WTC11 (cell line): ENCODE measurements at regions not wholly inside any gene's neighbourhood (a gene's known extent, or its start where the extent isn't known, plus 50 kb on each side); places are given as distances from the start of the nearest gene placed in this dataset.

Source experiments
- ATAC-seq: fragments of 200-7000 bp; cut with Tn5 transposase; 2 replicates; pipeline ENCODE4 v1.10.0; 2021; ENCODE audit warnings: mild to moderate bottlenecking, moderate library complexity
- CTCF ChIA-PET: fragments of 300-600 bp; sonication (Branson Sonifier 250); formaldehyde crosslinking; loops from one replicate; lab custom pipeline; 2021; ENCODE audit warnings: antibody characterized with exemption; lab: Charles Lee
- POLR2A ChIA-PET: fragments of 350-600 bp; sonication (Branson Sonifier 250); formaldehyde crosslinking; loops from one replicate; lab custom pipeline; 2021; ENCODE audit warnings: antibody characterized with exemption; lab: Charles Lee
- DNase-seq: peaks from one replicate; pipeline ENCODE4 v3.0.0; 2021; ENCODE audit warnings: low spot score
- H3K27ac Mint-ChIP-seq: 2 replicates; pipeline ENCODE4 v1.8.0; 2021; ENCODE audit warnings: mixed read lengths
- H3K27me3 Mint-ChIP-seq: 2 replicates; pipeline ENCODE4 v1.8.0; 2021; ENCODE audit warnings: low read depth, mild to moderate bottlenecking, moderate library complexity, mixed read lengths
- H3K36me3 Mint-ChIP-seq: 2 replicates; pipeline ENCODE4 v1.8.0; 2021; ENCODE audit warnings: mixed read lengths
- H3K4me1 Mint-ChIP-seq: 2 replicates; pipeline ENCODE4 v1.8.0; 2022; ENCODE audit warnings: mixed read lengths
- H3K4me3 Mint-ChIP-seq: 2 replicates; pipeline ENCODE4 v1.8.0; 2021; ENCODE audit warnings: mild to moderate bottlenecking, moderate library complexity, mixed read lengths
- H3K9me3 Mint-ChIP-seq: 2 replicates; pipeline ENCODE4 v1.8.0; 2021; ENCODE audit warnings: mixed read lengths
- ESRRA ChIP-seq: sonication (generic); formaldehyde crosslinking; IDR thresholded peaks from 2 replicates; pipeline ENCODE4 v1.8.1; 2022; ENCODE audit warnings: mild to moderate bottlenecking, missing genetic modification reagents, borderline replicate concordance
- HMGA2 ChIP-seq: fragments of 250-450 bp; sonication (Bioruptor Pico); IDR thresholded peaks from 2 replicates; pipeline ENCODE4 v1.4.0; 2021; ENCODE audit warnings: mild to moderate bottlenecking, moderate library complexity
- NFE2L1 ChIP-seq: sonication (generic); formaldehyde crosslinking; IDR thresholded peaks from 2 replicates; pipeline ENCODE4 v1.8.1; 2023; ENCODE audit warnings: missing genetic modification reagents
- TEAD4 ChIP-seq: sonication (generic); formaldehyde crosslinking; IDR thresholded peaks from 2 replicates; pipeline ENCODE4 v1.8.0; 2022; ENCODE audit warnings: mild to moderate bottlenecking, missing genetic modification reagents
- ZNF121 ChIP-seq: sonication (generic); formaldehyde crosslinking; IDR thresholded peaks from 2 replicates; pipeline ENCODE4 v1.8.0; 2023; ENCODE audit warnings: missing genetic modification reagents
- ZNF671 ChIP-seq: fragments of 250-450 bp; sonication (Bioruptor Pico); IDR thresholded peaks from 2 replicates; pipeline ENCODE4 v1.8.0; 2021; ENCODE audit warnings: mild to moderate bottlenecking
- TF ChIP-seq, protein P1 (sequence below): fragments of 250-450 bp; sonication (Bioruptor Pico); IDR thresholded peaks from 2 replicates; pipeline ENCODE4 v2.1.2; 2022; ENCODE audit warnings: mild to moderate bottlenecking, moderate library complexity
- TF ChIP-seq, protein P2 (sequence below): sonication (generic); formaldehyde crosslinking; IDR thresholded peaks from 2 replicates; pipeline ENCODE4 v1.8.0; 2022; ENCODE audit warnings: mild to moderate bottlenecking, missing genetic modification reagents
- TF ChIP-seq, protein P3 (sequence below): sonication (generic); formaldehyde crosslinking; IDR thresholded peaks from 2 replicates; pipeline ENCODE4 v1.8.0; 2022; ENCODE audit warnings: missing genetic modification reagents
- TF ChIP-seq, protein P4 (sequence below): fragments of 250-450 bp; sonication (Bioruptor Pico); IDR thresholded peaks from 2 replicates; pipeline ENCODE4 v1.9.0; 2021; ENCODE audit warnings: mild to moderate bottlenecking, borderline replicate concordance

DNA sequence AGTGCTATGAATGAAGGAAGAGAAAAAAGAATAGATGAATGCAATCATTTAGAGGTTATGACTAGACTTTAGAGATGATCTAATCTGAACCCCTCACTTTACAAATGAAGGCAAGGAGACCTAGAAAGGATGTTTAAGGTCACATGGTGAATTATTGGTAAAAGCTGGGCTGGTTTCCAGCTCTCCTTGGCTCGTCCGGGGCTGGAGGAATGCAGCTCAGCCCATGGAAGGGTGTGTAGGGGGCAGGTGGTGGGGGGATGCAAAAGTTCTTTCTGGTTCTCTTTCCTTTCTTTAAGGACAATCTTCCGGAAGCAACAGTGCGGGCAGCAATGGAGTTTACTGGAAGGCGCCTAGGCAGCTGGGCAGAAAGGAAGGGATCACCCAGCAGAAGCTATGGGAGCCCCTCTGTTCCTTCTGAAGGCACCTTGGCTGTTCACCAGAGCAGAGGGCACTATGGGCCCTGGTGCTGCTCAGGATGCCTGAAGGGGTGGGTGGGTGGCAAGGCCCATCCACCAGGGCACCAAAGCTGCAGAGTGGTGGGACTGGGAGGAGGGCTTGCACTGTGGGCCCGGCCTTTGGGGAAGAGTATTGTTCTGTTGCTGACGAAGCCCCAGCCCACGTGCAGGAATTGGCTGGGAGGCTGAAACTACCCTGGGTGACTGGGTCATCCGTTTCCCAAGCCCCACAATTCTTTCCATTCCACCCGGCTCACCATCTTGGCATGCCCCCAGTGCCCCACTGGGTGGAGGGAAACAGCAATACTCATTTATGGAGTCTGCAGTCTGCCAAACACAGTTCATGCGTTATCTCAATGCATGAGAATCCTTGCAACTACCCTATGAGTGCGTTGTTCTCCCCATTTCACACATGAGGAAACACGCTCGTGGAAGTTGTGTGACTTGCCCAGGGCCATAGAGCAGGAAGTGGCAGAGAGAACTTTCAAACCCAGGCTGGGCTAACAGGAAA, 78.2 kb downstream of the IRF2BPL start (continued):
- TF ChIP-seq, protein P1, sequence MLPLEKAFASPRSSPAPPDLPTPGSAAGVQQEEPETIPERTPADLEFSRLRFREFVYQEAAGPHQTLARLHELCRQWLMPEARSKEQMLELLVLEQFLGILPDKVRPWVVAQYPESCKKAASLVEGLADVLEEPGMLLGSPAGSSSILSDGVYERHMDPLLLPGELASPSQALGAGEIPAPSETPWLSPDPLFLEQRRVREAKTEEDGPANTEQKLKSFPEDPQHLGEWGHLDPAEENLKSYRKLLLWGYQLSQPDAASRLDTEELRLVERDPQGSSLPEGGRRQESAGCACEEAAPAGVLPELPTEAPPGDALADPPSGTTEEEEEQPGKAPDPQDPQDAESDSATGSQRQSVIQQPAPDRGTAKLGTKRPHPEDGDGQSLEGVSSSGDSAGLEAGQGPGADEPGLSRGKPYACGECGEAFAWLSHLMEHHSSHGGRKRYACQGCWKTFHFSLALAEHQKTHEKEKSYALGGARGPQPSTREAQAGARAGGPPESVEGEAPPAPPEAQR (CRISPR knock-in tag), result no peak
- TF ChIP-seq, protein P2, sequence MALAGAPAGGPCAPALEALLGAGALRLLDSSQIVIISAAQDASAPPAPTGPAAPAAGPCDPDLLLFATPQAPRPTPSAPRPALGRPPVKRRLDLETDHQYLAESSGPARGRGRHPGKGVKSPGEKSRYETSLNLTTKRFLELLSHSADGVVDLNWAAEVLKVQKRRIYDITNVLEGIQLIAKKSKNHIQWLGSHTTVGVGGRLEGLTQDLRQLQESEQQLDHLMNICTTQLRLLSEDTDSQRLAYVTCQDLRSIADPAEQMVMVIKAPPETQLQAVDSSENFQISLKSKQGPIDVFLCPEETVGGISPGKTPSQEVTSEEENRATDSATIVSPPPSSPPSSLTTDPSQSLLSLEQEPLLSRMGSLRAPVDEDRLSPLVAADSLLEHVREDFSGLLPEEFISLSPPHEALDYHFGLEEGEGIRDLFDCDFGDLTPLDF (CRISPR knock-in tag), result no peak
- TF ChIP-seq ZNF121, result no peak
- no peak for TF ChIP-seq ESRRA (CRISPR knock-in tag)
- no peak for TF ChIP-seq NFE2L1 (CRISPR knock-in tag)
- TF ChIP-seq, protein P3, sequence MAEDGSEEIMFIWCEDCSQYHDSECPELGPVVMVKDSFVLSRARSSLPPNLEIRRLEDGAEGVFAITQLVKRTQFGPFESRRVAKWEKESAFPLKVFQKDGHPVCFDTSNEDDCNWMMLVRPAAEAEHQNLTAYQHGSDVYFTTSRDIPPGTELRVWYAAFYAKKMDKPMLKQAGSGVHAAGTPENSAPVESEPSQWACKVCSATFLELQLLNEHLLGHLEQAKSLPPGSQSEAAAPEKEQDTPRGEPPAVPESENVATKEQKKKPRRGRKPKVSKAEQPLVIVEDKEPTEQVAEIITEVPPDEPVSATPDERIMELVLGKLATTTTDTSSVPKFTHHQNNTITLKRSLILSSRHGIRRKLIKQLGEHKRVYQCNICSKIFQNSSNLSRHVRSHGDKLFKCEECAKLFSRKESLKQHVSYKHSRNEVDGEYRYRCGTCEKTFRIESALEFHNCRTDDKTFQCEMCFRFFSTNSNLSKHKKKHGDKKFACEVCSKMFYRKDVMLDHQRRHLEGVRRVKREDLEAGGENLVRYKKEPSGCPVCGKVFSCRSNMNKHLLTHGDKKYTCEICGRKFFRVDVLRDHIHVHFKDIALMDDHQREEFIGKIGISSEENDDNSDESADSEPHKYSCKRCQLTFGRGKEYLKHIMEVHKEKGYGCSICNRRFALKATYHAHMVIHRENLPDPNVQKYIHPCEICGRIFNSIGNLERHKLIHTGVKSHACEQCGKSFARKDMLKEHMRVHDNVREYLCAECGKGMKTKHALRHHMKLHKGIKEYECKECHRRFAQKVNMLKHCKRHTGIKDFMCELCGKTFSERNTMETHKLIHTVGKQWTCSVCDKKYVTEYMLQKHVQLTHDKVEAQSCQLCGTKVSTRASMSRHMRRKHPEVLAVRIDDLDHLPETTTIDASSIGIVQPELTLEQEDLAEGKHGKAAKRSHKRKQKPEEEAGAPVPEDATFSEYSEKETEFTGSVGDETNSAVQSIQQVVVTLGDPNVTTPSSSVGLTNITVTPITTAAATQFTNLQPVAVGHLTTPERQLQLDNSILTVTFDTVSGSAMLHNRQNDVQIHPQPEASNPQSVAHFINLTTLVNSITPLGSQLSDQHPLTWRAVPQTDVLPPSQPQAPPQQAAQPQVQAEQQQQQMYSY (CRISPR knock-in tag), result no peak
- no peak for TF ChIP-seq TEAD4 (CRISPR knock-in tag)
- TF ChIP-seq ZNF671 (CRISPR knock-in tag), result no peak

DNA sequence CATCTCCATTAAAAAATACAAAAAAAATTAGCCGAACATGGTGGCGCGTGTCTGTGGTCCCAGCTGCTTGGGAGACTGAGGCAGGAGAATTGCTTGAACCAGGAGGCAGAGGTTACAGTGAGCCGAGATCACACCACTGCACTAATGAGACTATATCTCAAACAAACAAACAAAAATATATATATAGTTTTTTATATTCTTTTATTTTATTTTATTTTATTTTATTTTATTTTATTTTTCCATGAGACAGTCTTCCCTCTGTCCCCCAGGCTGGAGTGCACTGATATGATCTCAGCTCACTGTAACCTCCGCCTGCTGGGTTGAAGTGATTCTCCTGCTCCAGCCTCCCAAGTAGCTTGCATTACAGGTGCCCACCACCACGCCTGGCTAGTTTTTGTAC, 79.5 kb downstream of the IRF2BPL start:
- no peak for ATAC-seq
- TF ChIP-seq HMGA2 (CRISPR knock-in tag), result peak; percentile 91
- TF ChIP-seq, protein P4, sequence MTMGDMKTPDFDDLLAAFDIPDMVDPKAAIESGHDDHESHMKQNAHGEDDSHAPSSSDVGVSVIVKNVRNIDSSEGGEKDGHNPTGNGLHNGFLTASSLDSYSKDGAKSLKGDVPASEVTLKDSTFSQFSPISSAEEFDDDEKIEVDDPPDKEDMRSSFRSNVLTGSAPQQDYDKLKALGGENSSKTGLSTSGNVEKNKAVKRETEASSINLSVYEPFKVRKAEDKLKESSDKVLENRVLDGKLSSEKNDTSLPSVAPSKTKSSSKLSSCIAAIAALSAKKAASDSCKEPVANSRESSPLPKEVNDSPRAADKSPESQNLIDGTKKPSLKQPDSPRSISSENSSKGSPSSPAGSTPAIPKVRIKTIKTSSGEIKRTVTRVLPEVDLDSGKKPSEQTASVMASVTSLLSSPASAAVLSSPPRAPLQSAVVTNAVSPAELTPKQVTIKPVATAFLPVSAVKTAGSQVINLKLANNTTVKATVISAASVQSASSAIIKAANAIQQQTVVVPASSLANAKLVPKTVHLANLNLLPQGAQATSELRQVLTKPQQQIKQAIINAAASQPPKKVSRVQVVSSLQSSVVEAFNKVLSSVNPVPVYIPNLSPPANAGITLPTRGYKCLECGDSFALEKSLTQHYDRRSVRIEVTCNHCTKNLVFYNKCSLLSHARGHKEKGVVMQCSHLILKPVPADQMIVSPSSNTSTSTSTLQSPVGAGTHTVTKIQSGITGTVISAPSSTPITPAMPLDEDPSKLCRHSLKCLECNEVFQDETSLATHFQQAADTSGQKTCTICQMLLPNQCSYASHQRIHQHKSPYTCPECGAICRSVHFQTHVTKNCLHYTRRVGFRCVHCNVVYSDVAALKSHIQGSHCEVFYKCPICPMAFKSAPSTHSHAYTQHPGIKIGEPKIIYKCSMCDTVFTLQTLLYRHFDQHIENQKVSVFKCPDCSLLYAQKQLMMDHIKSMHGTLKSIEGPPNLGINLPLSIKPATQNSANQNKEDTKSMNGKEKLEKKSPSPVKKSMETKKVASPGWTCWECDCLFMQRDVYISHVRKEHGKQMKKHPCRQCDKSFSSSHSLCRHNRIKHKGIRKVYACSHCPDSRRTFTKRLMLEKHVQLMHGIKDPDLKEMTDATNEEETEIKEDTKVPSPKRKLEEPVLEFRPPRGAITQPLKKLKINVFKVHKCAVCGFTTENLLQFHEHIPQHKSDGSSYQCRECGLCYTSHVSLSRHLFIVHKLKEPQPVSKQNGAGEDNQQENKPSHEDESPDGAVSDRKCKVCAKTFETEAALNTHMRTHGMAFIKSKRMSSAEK, result no peak
- TF ChIP-seq, all 79 proteins: peak for 1
- no peaks in the 10 kb centered on the region for H3K27me3 Mint-ChIP-seq
- CTCF ChIA-PET, result interaction anchor here (1.0 to 2.8 kb wide), 5 partner anchors 8 to 164 kb away, joined by 3 to 26 read pairs (median 17); no protein-coding TSS in a partner anchor
- H3K27ac Mint-ChIP-seq, result no peak overlapping the region; the same call in 1 of the 2 replicates
- POLR2A ChIA-PET, result no interaction called here
- H3K9me3 Mint-ChIP-seq, result no peaks in the 10 kb centered on the region
- no peaks in the 10 kb centered on the region for H3K36me3 Mint-ChIP-seq
- DNase-seq, result no peak
- H3K4me1 Mint-ChIP-seq, result peaks cover 51% of the 10 kb centered on the region
- no peak overlapping the region for H3K4me3 Mint-ChIP-seq
